HEK293 (cell line): ENCODE measurements at regions not wholly inside any gene's neighbourhood (a gene's known extent, or its start where the extent isn't known, plus 50 kb on each side); places are given as distances from the start of the nearest gene placed in this dataset.

Experiments
- CTCF ChIA-PET: fragments of 350-600 bp; formaldehyde crosslinking; extraction: SDS; loops from one replicate; lab custom pipeline; 2021; ENCODE audit warnings: antibody characterized with exemption; lab: Yijun Ruan, JAX
- POLR2A ChIA-PET: fragments of 300-600 bp; formaldehyde crosslinking; extraction: SDS; loops from one replicate; lab custom pipeline; 2020; ENCODE audit warnings: antibody characterized with exemption, inconsistent platforms; lab: Yijun Ruan, JAX
- H3K27ac ChIP-seq: fragments of 200-500 bp; sonication (Bioruptor generic); 2 replicates; pipeline ENCODE4 v1.5.1; 2014; ENCODE audit warnings: low read depth, low read length, control low read depth, inconsistent platforms; ENCODE audit errors: extremely low read depth
- H3K36me3 ChIP-seq, 2 experiments: fragments of 200-500 bp in 1 of 2; sonication (Bioruptor generic) in 1 of 2; 1 replicate in 1 of 2; 2 replicates in 1 of 2; pipeline ENCODE4 v1.5.1; 2014 to 2017; ENCODE audit warnings: inconsistent platforms in 2 of 2, low read length in 2 of 2; ENCODE audit not compliant: control insufficient read depth in 2 of 2, insufficient read depth in 1 of 2
- H3K4me1 ChIP-seq: fragments of 200-500 bp; sonication (Bioruptor generic); 2 replicates; pipeline ENCODE4 v1.5.1; 2014; ENCODE audit warnings: mild to moderate bottlenecking, low read length, inconsistent platforms; ENCODE audit not compliant: control insufficient read depth, insufficient read depth
- H3K4me3 ChIP-seq: 2 replicates; pipeline ENCODE4 v1.5.1; 2011; ENCODE audit warnings: low read depth, mild to moderate bottlenecking, control low read depth, low read length, moderate library complexity
- H3K9me3 ChIP-seq: fragments of 200-500 bp; sonication (Bioruptor generic); 2 replicates; pipeline ENCODE4 v1.5.1; 2014; ENCODE audit warnings: low read depth, low read length, inconsistent platforms; ENCODE audit not compliant: control insufficient read depth, insufficient read depth
- BCL11A ChIP-seq: fragments of 450-650 bp; formaldehyde crosslinking; IDR thresholded peaks from 2 replicates; pipeline ENCODE4 v1.5.1; 2016; ENCODE audit warnings: low read depth, missing biosample characterization, missing genetic modification characterization
- KLF10 ChIP-seq: fragments of 450-650 bp; IDR thresholded peaks from 2 replicates; pipeline ENCODE4 v1.5.1; 2018; ENCODE audit warnings: missing biosample characterization, mild to moderate bottlenecking, missing genetic modification characterization
- KLF16 ChIP-seq: fragments of 450-650 bp; formaldehyde crosslinking; IDR thresholded peaks from 2 replicates; pipeline ENCODE4 v1.5.1; 2017; ENCODE audit warnings: missing biosample characterization, missing genetic modification characterization
- SCRT2 ChIP-seq: fragments of 450-650 bp; formaldehyde crosslinking; IDR thresholded peaks from 2 replicates; pipeline ENCODE4 v1.5.1; 2016; ENCODE audit warnings: missing biosample characterization, missing genetic modification characterization
- ZBTB48 ChIP-seq: fragments of 450-650 bp; formaldehyde crosslinking; IDR thresholded peaks from 2 replicates; pipeline ENCODE4 v1.5.1; 2016; ENCODE audit warnings: missing biosample characterization, missing genetic modification characterization
- ZIC2 ChIP-seq: fragments of 450-650 bp; formaldehyde crosslinking; IDR thresholded peaks from 2 replicates; pipeline ENCODE4 v1.5.1; 2016; ENCODE audit warnings: missing biosample characterization, missing genetic modification characterization
- ZNF133 ChIP-seq: fragments of 450-650 bp; formaldehyde crosslinking; IDR thresholded peaks from 2 replicates; pipeline ENCODE4 v1.5.1; 2016; ENCODE audit warnings: missing biosample characterization, missing genetic modification characterization
- ZNF274 ChIP-seq, 2 experiments: fragments of 200-500 bp in 1 of 2; fragments of 450-650 bp in 1 of 2; sonication (Bioruptor generic) in 1 of 2; formaldehyde crosslinking in 1 of 2; IDR thresholded peaks; 2 replicates each; pipeline versions ENCODE4 v1.5.1 to v1.6.1; 2014 to 2016; ENCODE audit warnings: borderline replicate concordance in 1 of 2, inconsistent platforms in 1 of 2, low read length in 1 of 2, missing biosample characterization in 1 of 2, missing genetic modification characterization in 1 of 2
- ZNF530 ChIP-seq: fragments of 450-650 bp; formaldehyde crosslinking; IDR thresholded peaks from 2 replicates; pipeline ENCODE4 v1.5.1; 2016; ENCODE audit warnings: low read depth, missing biosample characterization, missing genetic modification characterization
- ZNF548 ChIP-seq: fragments of 450-650 bp; formaldehyde crosslinking; IDR thresholded peaks from 2 replicates; pipeline ENCODE4 v1.5.1; 2016; ENCODE audit warnings: missing biosample characterization, missing genetic modification characterization
- ZNF549 ChIP-seq: fragments of 450-650 bp; IDR thresholded peaks from 2 replicates; pipeline ENCODE4 v1.5.1; 2018; ENCODE audit warnings: missing biosample characterization, missing genetic modification characterization, mild to moderate bottlenecking, inconsistent platforms, moderate library complexity
- ZNF670 ChIP-seq: fragments of 450-650 bp; formaldehyde crosslinking; IDR thresholded peaks from 2 replicates; pipeline ENCODE4 v1.5.1; 2016; ENCODE audit warnings: missing biosample characterization, missing genetic modification characterization, low read depth
- ZNF837 ChIP-seq: fragments of 450-650 bp; formaldehyde crosslinking; IDR thresholded peaks from 2 replicates; pipeline ENCODE4 v1.5.1; 2016; ENCODE audit warnings: missing biosample characterization, missing genetic modification characterization
- ZSCAN16 ChIP-seq: fragments of 450-650 bp; formaldehyde crosslinking; IDR thresholded peaks from 2 replicates; pipeline ENCODE4 v1.5.1; 2016; ENCODE audit warnings: missing biosample characterization, missing genetic modification characterization
- TF ChIP-seq, protein P1 (sequence below): fragments of 450-650 bp; formaldehyde crosslinking; IDR thresholded peaks from 2 replicates; pipeline ENCODE4 v1.5.1; 2016; ENCODE audit warnings: missing biosample characterization, missing genetic modification characterization, low read depth
- TF ChIP-seq, protein P2 (sequence below): fragments of 450-650 bp; formaldehyde crosslinking; IDR thresholded peaks from 2 replicates; pipeline ENCODE4 v1.5.1; 2016; ENCODE audit warnings: missing biosample characterization, missing genetic modification characterization
- TF ChIP-seq, protein P3 (sequence below): fragments of 450-650 bp; formaldehyde crosslinking; IDR thresholded peaks from 2 replicates; pipeline ENCODE4 v1.5.1; 2016; ENCODE audit warnings: missing biosample characterization, missing genetic modification characterization
- TF ChIP-seq, protein P4 (sequence below): fragments of 450-650 bp; formaldehyde crosslinking; optimal IDR thresholded peaks from 2 replicates; pipeline ENCODE3; 2016; ENCODE audit warnings: missing biosample characterization, mild to moderate bottlenecking, missing genetic modification characterization
- TF ChIP-seq, protein P5 (sequence below): fragments of 450-650 bp; formaldehyde crosslinking; IDR thresholded peaks from 2 replicates; pipeline ENCODE4 v1.5.1; 2016; ENCODE audit warnings: missing biosample characterization, missing genetic modification characterization
- TF ChIP-seq, protein P6 (sequence below): fragments of 450-650 bp; formaldehyde crosslinking; IDR thresholded peaks from 2 replicates; pipeline ENCODE4 v1.5.1; 2017; ENCODE audit warnings: missing biosample characterization, missing genetic modification characterization

DNA sequence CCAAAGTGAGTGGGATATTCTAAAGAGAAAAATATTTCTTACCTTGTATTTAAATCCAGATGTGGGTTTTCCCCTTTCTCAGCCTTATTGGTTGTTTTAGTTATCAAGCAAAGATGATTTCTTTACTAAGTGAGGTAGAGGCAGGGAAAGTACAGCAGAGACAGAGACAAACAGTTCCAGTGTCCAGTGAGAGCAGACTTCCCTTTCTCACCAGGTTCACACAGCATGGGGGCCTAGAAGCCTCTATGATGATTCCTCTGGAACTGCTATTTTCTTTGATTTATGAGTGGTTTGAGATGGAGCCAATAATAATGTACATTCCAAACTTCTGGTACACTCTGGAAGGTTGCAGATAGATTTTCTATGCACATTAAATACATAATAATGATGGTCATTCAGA, 234.0 kb upstream of the MARCKS start (continued):
- TF ChIP-seq ZNF133 (tag by site-specific recombination) (no peak), BCL11A (tag by site-specific recombination) (no peak)

DNA sequence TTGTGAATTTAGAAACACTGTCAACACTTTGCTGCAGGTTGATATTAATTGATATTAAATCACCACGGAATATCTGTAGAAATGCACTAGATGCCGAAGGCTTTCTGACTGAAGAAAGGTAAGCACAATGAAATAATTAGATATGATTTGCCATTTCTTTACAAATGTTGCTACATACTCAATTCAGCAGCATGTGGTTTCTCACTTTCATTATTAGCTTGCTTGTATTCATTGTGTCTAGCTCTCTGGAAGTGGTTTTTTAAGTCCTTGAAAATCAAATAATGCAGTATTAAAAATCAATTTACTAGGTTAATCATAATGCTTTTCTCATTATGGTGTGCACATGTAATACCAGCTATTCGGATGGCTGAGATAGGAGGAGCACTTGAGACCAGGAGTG, 231.3 kb upstream of the MARCKS start:
- POLR2A ChIA-PET = no interaction called here
- H3K4me1 ChIP-seq = no peaks in the 10 kb centered on the region
- no peak overlapping the region for H3K27ac ChIP-seq
- no peaks in the 10 kb centered on the region for H3K9me3 ChIP-seq
- H3K36me3 ChIP-seq = no peaks in the 10 kb centered on the region
- no peak for TF ChIP-seq ZNF548 (tag by site-specific recombination)
- no peak for TF ChIP-seq ZNF670 (tag by site-specific recombination)
- TF ChIP-seq ZNF274 (IDR thresholded peaks at IDR 0.05; ENCODE audit: low read length) = no peak
- no peak for TF ChIP-seq ZNF274 (tag by site-specific recombination; IDR thresholded peaks at IDR 0.05; ENCODE audit: borderline replicate concordance)
- no peak for TF ChIP-seq ZSCAN16 (tag by site-specific recombination)
- no peak for TF ChIP-seq KLF16 (tag by site-specific recombination)
- TF ChIP-seq, protein P1, sequence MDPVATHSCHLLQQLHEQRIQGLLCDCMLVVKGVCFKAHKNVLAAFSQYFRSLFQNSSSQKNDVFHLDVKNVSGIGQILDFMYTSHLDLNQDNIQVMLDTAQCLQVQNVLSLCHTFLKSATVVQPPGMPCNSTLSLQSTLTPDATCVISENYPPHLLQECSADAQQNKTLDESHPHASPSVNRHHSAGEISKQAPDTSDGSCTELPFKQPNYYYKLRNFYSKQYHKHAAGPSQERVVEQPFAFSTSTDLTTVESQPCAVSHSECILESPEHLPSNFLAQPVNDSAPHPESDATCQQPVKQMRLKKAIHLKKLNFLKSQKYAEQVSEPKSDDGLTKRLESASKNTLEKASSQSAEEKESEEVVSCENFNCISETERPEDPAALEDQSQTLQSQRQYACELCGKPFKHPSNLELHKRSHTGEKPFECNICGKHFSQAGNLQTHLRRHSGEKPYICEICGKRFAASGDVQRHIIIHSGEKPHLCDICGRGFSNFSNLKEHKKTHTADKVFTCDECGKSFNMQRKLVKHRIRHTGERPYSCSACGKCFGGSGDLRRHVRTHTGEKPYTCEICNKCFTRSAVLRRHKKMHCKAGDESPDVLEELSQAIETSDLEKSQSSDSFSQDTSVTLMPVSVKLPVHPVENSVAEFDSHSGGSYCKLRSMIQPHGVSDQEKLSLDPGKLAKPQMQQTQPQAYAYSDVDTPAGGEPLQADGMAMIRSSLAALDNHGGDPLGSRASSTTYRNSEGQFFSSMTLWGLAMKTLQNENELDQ (tag by site-specific recombination) = no peak
- TF ChIP-seq ZBTB48 = no peak
- H3K4me3 ChIP-seq = no peak overlapping the region
- CTCF ChIA-PET = interaction anchor here (1.3 kb wide), 2 partner anchors 10 to 12 kb away, joined by 3 read pairs; no protein-coding TSS in a partner anchor

DNA sequence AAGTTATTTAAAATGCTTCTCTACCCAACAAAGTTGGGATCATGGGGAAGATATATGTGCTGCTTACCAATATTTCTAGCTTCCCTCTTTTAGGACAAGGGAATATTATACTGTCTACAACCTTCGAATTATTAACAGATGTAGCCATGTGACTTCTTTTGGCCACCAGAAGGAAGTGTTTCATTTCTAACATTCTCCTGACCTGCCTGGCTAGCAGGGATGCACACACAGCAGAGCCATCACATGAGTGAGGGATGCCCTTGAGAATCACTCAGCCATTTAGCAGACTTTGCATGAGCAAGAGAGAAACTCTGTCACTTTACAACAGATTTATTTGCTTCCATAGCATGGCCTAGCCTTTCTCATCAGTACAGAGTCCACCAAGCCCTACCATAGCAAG, 230.7 kb upstream of the MARCKS start:
- CTCF ChIA-PET = interaction anchor here (1.3 kb wide), 2 partner anchors 11 to 253 kb away, joined by 3 read pairs; no protein-coding TSS in a partner anchor
- Histone ChIP-seq H3K36me3 (no peaks in the 10 kb centered on the region), H3K9me3 (no peaks in the 10 kb centered on the region), H3K27ac (no peak overlapping the region), H3K4me3 (no peak overlapping the region), H3K4me1 (no peaks in the 10 kb centered on the region)
- POLR2A ChIA-PET = no interaction called here
- TF ChIP-seq ZNF549 (tag by site-specific recombination) (no peak), ZNF530 (tag by site-specific recombination) (no peak), ZNF837 (tag by site-specific recombination) (no peak), ZIC2 (no peak), KLF10 (tag by site-specific recombination) (no peak), SCRT2 (tag by site-specific recombination) (no peak), ZNF670 (tag by site-specific recombination) (no peak)
- TF ChIP-seq, protein P2, sequence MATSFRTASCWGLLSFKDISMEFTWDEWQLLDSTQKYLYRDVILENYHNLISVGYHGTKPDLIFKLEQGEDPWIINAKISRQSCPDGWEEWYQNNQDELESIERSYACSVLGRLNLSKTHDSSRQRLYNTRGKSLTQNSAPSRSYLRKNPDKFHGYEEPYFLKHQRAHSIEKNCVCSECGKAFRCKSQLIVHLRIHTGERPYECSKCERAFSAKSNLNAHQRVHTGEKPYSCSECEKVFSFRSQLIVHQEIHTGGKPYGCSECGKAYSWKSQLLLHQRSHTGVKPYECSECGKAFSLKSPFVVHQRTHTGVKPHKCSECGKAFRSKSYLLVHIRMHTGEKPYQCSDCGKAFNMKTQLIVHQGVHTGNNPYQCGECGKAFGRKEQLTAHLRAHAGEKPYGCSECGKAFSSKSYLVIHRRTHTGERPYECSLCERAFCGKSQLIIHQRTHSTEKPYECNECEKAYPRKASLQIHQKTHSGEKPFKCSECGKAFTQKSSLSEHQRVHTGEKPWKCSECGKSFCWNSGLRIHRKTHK (tag by site-specific recombination) = no peak
- TF ChIP-seq, protein P3, sequence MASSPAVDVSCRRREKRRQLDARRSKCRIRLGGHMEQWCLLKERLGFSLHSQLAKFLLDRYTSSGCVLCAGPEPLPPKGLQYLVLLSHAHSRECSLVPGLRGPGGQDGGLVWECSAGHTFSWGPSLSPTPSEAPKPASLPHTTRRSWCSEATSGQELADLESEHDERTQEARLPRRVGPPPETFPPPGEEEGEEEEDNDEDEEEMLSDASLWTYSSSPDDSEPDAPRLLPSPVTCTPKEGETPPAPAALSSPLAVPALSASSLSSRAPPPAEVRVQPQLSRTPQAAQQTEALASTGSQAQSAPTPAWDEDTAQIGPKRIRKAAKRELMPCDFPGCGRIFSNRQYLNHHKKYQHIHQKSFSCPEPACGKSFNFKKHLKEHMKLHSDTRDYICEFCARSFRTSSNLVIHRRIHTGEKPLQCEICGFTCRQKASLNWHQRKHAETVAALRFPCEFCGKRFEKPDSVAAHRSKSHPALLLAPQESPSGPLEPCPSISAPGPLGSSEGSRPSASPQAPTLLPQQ (tag by site-specific recombination) = no peak
- TF ChIP-seq, protein P4, sequence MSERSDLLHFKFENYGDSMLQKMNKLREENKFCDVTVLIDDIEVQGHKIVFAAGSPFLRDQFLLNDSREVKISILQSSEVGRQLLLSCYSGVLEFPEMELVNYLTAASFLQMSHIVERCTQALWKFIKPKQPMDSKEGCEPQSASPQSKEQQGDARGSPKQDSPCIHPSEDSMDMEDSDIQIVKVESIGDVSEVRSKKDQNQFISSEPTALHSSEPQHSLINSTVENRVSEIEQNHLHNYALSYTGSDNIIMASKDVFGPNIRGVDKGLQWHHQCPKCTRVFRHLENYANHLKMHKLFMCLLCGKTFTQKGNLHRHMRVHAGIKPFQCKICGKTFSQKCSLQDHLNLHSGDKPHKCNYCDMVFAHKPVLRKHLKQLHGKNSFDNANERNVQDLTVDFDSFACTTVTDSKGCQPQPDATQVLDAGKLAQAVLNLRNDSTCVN (tag by site-specific recombination) = no peak
- TF ChIP-seq, protein P5, sequence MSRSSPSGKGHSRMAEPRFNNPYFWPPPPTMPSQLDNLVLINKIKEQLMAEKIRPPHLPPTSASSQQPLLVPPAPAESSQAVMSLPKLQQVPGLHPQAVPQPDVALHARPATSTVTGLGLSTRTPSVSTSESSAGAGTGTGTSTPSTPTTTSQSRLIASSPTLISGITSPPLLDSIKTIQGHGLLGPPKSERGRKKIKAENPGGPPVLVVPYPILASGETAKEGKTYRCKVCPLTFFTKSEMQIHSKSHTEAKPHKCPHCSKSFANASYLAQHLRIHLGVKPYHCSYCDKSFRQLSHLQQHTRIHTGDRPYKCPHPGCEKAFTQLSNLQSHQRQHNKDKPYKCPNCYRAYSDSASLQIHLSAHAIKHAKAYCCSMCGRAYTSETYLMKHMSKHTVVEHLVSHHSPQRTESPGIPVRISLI (tag by site-specific recombination) = no peak
- TF ChIP-seq, protein P6, sequence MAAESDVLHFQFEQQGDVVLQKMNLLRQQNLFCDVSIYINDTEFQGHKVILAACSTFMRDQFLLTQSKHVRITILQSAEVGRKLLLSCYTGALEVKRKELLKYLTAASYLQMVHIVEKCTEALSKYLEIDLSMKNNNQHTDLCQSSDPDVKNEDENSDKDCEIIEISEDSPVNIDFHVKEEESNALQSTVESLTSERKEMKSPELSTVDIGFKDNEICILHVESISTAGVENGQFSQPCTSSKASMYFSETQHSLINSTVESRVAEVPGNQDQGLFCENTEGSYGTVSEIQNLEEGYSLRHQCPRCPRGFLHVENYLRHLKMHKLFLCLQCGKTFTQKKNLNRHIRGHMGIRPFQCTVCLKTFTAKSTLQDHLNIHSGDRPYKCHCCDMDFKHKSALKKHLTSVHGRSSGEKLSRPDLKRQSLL (tag by site-specific recombination) = no peak
